Iris pigment epithelial cell (primary cell): ENCODE measurements at regions not wholly inside any gene's neighbourhood (a gene's known extent, or its start where the extent isn't known, plus 50 kb on each side); places are given as distances from the start of the nearest gene placed in this dataset.
A peak's percentile ranks its signal among the peaks of the same experiment; 100 is the strongest.

Source experiments
- DNase-seq: peaks from one replicate; pipeline ENCODE4 v3.0.0-alpha.2; 2011; ENCODE audit warnings: low read depth

- DNase-seq: no peak
These were observed 696.8 kb downstream of the OTOL1 start for GRCh38 chr3:162193148-162194095.

GRCh38 chr3:162195147-162195546, 698.5 kb downstream of the OTOL1 start:
- DNase-seq: no peak

GRCh38 chr3:162196964-162197363, 700.4 kb downstream of the OTOL1 start:
- no peak for DNase-seq

- no peak for DNase-seq
These were observed 704.2 kb downstream of the OTOL1 start for GRCh38 chr3:162200836-162201235.

- no peak for DNase-seq
These were observed 710.0 kb downstream of the OTOL1 start for GRCh38 chr3:162206648-162207047.

GRCh38 chr3:162211470-162211869, 714.9 kb downstream of the OTOL1 start:
- no peak for DNase-seq

- DNase-seq: no peak
These were observed 716.6 kb downstream of the OTOL1 start for GRCh38 chr3:162213196-162213595.

GRCh38 chr3:162213956-162214355, 717.3 kb downstream of the OTOL1 start:
- no peak for DNase-seq

GRCh38 chr3:162217647-162218046, 721.0 kb downstream of the OTOL1 start:
- DNase-seq: no peak

GRCh38 chr3:162218479-162218878, 721.9 kb downstream of the OTOL1 start:
- no peak for DNase-seq

- peak; percentile 40 for DNase-seq
These were observed 728.1 kb downstream of the OTOL1 start for GRCh38 chr3:162224746-162225145.

GRCh38 chr3:162236949-162237348, 740.3 kb downstream of the OTOL1 start:
- no peak for DNase-seq

- DNase-seq: no peak
These were observed 754.2 kb downstream of the OTOL1 start for GRCh38 chr3:162250782-162251181.

GRCh38 chr3:162262129-162262528, 765.5 kb downstream of the OTOL1 start:
- DNase-seq: peak; percentile 43

- no peak for DNase-seq
These were observed 767.0 kb downstream of the OTOL1 start for GRCh38 chr3:162263596-162263995.

- DNase-seq: no peak
These were observed 773.2 kb downstream of the OTOL1 start for GRCh38 chr3:162269636-162270458.

GRCh38 chr3:162274070-162274469, 777.5 kb downstream of the OTOL1 start:
- no peak for DNase-seq

GRCh38 chr3:162278834-162279233, 782.2 kb downstream of the OTOL1 start:
- DNase-seq: no peak

GRCh38 chr3:162285259-162285658, 788.7 kb downstream of the OTOL1 start:
- no peak for DNase-seq

GRCh38 chr3:162287600-162287999, 791.0 kb downstream of the OTOL1 start:
- no peak for DNase-seq

- peak; percentile 27 for DNase-seq
These were observed 795.8 kb downstream of the OTOL1 start for GRCh38 chr3:162292409-162292808.

- DNase-seq: peak; percentile 98
These were observed 798.8 kb downstream of the OTOL1 start for GRCh38 chr3:162295323-162295983.
